Thyroid gland (tissue), 4 donors: ENCODE measurements at regions not wholly inside any gene's neighbourhood (a gene's known extent, or its start where the extent isn't known, plus 50 kb on each side); places are given as distances from the start of the nearest gene placed in this dataset.

Experiments used
- DNase-seq, 2 donors: peaks; one replicate each; pipeline ENCODE4 v3.0.0-alpha.2; 2019
- H3K27ac ChIP-seq, 3 donors: fragments of 200-600 bp; sonication (generic); 1 replicate in 2 of 3; 2 replicates in 1 of 3; pipeline ENCODE4 v1.5.1; 2016 to 2019; ENCODE audit warnings: mild to moderate bottlenecking in 1 of 3, moderate library complexity in 1 of 3
- H3K27me3 ChIP-seq: fragments of 200-600 bp; sonication (generic); one replicate; pipeline ENCODE4 v1.5.1; 2019
- H3K36me3 ChIP-seq, 2 donors: fragments of 200-600 bp; sonication (generic); one replicate each; pipeline ENCODE4 v1.5.1; 2016 to 2019
- H3K4me1 ChIP-seq, 2 donors: fragments of 200-600 bp; sonication (generic); one replicate each; pipeline ENCODE4 v1.5.1; 2017 to 2019
- H3K4me3 ChIP-seq, 3 donors: fragments of 200-600 bp; sonication (generic); replicated peaks in 1 of 3; 1 replicate in 2 of 3; 2 replicates in 1 of 3; pipeline ENCODE4 v1.5.1; 2016; ENCODE audit warnings: mild to moderate bottlenecking in 1 of 3
- H3K9me3 ChIP-seq: fragments of 200-600 bp; sonication (generic); one replicate; pipeline ENCODE4 v1.5.1; 2017
- CTCF ChIP-seq, 6 experiments: fragments of 200-600 bp in 3 of 6; fragments of 450-650 bp in 3 of 6; sonication (generic) in 3 of 6; IDR thresholded peaks; one replicate each; pipeline ENCODE4 v1.5.1; 2016 to 2019; ENCODE audit warnings: antibody characterized with exemption in 6 of 6, mild to moderate bottlenecking in 2 of 6, inconsistent platforms in 1 of 6, moderate library complexity in 1 of 6
- POLR2A ChIP-seq, 2 donors: fragments of 450-650 bp; IDR thresholded peaks; one replicate each; pipeline ENCODE4 v1.6.1; 2017; ENCODE audit warnings: antibody characterized with exemption in 2 of 2, mild to moderate bottlenecking in 2 of 2, moderate library complexity in 1 of 2
- WGBS, 2 donors: methylation state at CpG; one replicate each; pipeline ENCODE4 v1.1.5; 2017; 5-methylcytosine and 5-hydroxymethylcytosine counted together
- intact Hi-C: fragments of 100-400 bp; cut with DNase I; formaldehyde crosslinking; loops from one replicate; pipeline ENCODE4 v1.15.1; 2023

- H3K4me1 ChIP-seq, result no peaks in the 10 kb centered on the region
- TF ChIP-seq POLR2A (IDR thresholded peaks at IDR 0.05) (no peak), CTCF (IDR thresholded peaks at IDR 0.05) (no peak)
- no peak overlapping the region for H3K4me3 ChIP-seq
- no peak for DNase-seq
- no peaks in the 10 kb centered on the region for H3K27me3 ChIP-seq
- H3K9me3 ChIP-seq, result no peaks in the 10 kb centered on the region
- intact Hi-C loops, result no loop called here
- no peak overlapping the region for H3K27ac ChIP-seq
- H3K36me3 ChIP-seq, result no peaks in the 10 kb centered on the region
Observed at GRCh38 chr3:55343486-55344357, 143.4 kb downstream of the WNT5A start.

- WGBS, 2 donors, result 82 to 88% methylated on average over 3 of the region's 3 CpGs
- no peaks in the 10 kb centered on the region for H3K9me3 ChIP-seq
- no peaks in the 10 kb centered on the region for H3K27me3 ChIP-seq
- intact Hi-C loops, result no loop called here
- H3K4me3 ChIP-seq, result no peak overlapping the region
- DNase-seq, result no peak
- no peaks in the 10 kb centered on the region for H3K36me3 ChIP-seq
- no peaks in the 10 kb centered on the region for H3K4me1 ChIP-seq
- no peak overlapping the region for H3K27ac ChIP-seq
- TF ChIP-seq CTCF (IDR thresholded peaks at IDR 0.05), result no peak
- TF ChIP-seq POLR2A (IDR thresholded peaks at IDR 0.05), result no peak
Observed at GRCh38 chr3:55341502-55342031, 145.5 kb downstream of the WNT5A start.

- H3K9me3 ChIP-seq, result no peaks in the 10 kb centered on the region
Observed at GRCh38 chr3:55339819-55340218, 147.3 kb downstream of the WNT5A start.

GRCh38 chr3:55339390-55339789, 147.7 kb downstream of the WNT5A start:
- Histone ChIP-seq H3K36me3 (no peaks in the 10 kb centered on the region), H3K27ac (no peak overlapping the region), H3K9me3 (no peaks in the 10 kb centered on the region), H3K27me3 (no peaks in the 10 kb centered on the region), H3K4me1 (no peaks in the 10 kb centered on the region), H3K4me3 (no peak overlapping the region)
- WGBS, 2 donors, result 87 to 93% methylated on average over 3 of the region's 3 CpGs
- DNase-seq, result no peak
- TF ChIP-seq CTCF (IDR thresholded peaks at IDR 0.05) (no peak), POLR2A (IDR thresholded peaks at IDR 0.05) (no peak)
- intact Hi-C loops, result no loop called here

More at GRCh38 chr3:55339819-55340218, 147.3 kb downstream of the WNT5A start:
- no peaks in the 10 kb centered on the region for H3K36me3 ChIP-seq
- no peak for DNase-seq
- H3K27me3 ChIP-seq, result no peaks in the 10 kb centered on the region
- WGBS, 2 donors, result 87 to 89% methylated on average over 4 of the region's 4 CpGs
- H3K4me1 ChIP-seq, result no peaks in the 10 kb centered on the region
- intact Hi-C loops, result no loop called here
- H3K27ac ChIP-seq, result no peak overlapping the region
- TF ChIP-seq POLR2A (IDR thresholded peaks at IDR 0.05) (no peak), CTCF (IDR thresholded peaks at IDR 0.05) (no peak)
- H3K4me3 ChIP-seq, result no peak overlapping the region

- intact Hi-C loops, result no loop called here
- DNase-seq, result no peak
- Histone ChIP-seq H3K36me3 (no peaks in the 10 kb centered on the region), H3K9me3 (no peaks in the 10 kb centered on the region), H3K4me3 (no peak overlapping the region), H3K4me1 (no peaks in the 10 kb centered on the region), H3K27ac (no peak overlapping the region), H3K27me3 (no peaks in the 10 kb centered on the region)
- WGBS, 2 donors, result 87 to 89% methylated on average over 10 of the region's 10 CpGs
- no peak for TF ChIP-seq CTCF (IDR thresholded peaks at IDR 0.05)
- TF ChIP-seq POLR2A (IDR thresholded peaks at IDR 0.05), result no peak
Observed at GRCh38 chr3:55337641-55338180, 149.4 kb downstream of the WNT5A start.
